ENCODE measurements at regions not wholly inside any gene's neighbourhood (a gene's known extent, or its start where the extent isn't known, plus 50 kb on each side); places are given as distances from the start of the nearest gene placed in this dataset.

- no peak for DNase-seq (ENCODE audit: low read depth)
- no peak overlapping the region for H3K4me3 ChIP-seq (ENCODE audit: low read depth, low read length)
- TF ChIP-seq CTCF (IDR thresholded peaks at IDR 0.05; ENCODE audit: insufficient read depth, low read depth, low read length): no peak
These were observed 196.5 kb downstream of the KLF13 start for GRCh38 chr15:31523027-31523654.

- TF ChIP-seq CTCF (IDR thresholded peaks at IDR 0.05; ENCODE audit: insufficient read depth, low read depth, low read length): no peak
- no peak overlapping the region for H3K4me3 ChIP-seq (ENCODE audit: low read depth, low read length)
- DNase-seq (ENCODE audit: low read depth): no peak
These were observed 197.0 kb downstream of the KLF13 start for GRCh38 chr15:31523655-31524049.

- H3K4me3 ChIP-seq (ENCODE audit: low read depth, low read length): no peak overlapping the region
- no peak for TF ChIP-seq CTCF (IDR thresholded peaks at IDR 0.05; ENCODE audit: insufficient read depth, low read depth, low read length)
- no peak for DNase-seq (ENCODE audit: low read depth)
These were observed 198.6 kb downstream of the KLF13 start for GRCh38 chr15:31525185-31525695.

GRCh38 chr15:31525988-31526665 lies 199.5 kb downstream of the KLF13 start:
- DNase-seq (ENCODE audit: low read depth): no peak
- TF ChIP-seq CTCF (IDR thresholded peaks at IDR 0.05; ENCODE audit: insufficient read depth, low read depth, low read length): no peak
- H3K4me3 ChIP-seq (ENCODE audit: low read depth, low read length): no peak overlapping the region

- DNase-seq (ENCODE audit: low read depth): no peak
- H3K4me3 ChIP-seq (ENCODE audit: low read depth, low read length): no peak overlapping the region
- TF ChIP-seq CTCF (IDR thresholded peaks at IDR 0.05; ENCODE audit: insufficient read depth, low read depth, low read length): no peak
These were observed 200.5 kb downstream of the KLF13 start for GRCh38 chr15:31526916-31527690.

GRCh38 chr15:31528846-31529245 lies 202.2 kb downstream of the KLF13 start:
- TF ChIP-seq CTCF (IDR thresholded peaks at IDR 0.05; ENCODE audit: insufficient read depth, low read depth, low read length): no peak
- no peak overlapping the region for H3K4me3 ChIP-seq (ENCODE audit: low read depth, low read length)
- no peak for DNase-seq (ENCODE audit: low read depth)

All from fibroblast of villous mesenchyme (primary cell).